GM21529 (cell line): ENCODE measurements at regions not wholly inside any gene's neighbourhood (a gene's known extent, or its start where the extent isn't known, plus 50 kb on each side); places are given as distances from the start of the nearest gene placed in this dataset.
"Not testable (repeated sequence)": the region's sequence is repeated elsewhere in the genome, so short reads cannot be mapped to it uniquely, and the experiment has no call there.

Source experiments
- ATAC-seq: cut with Tn5 transposase; IDR thresholded peaks from one replicate; pipeline ENCODE4 v1.9.1; 2021; ENCODE audit not compliant: unreplicated experiment

GRCh38 chr5:71821029-71821428 lies 102.0 kb downstream of the CARTPT start:
- ATAC-seq, result no peak

- not testable (repeated sequence) for ATAC-seq
Observed at GRCh38 chr5:71822065-71822464, 103.0 kb downstream of the CARTPT start.

GRCh38 chr5:71825992-71826391 lies 106.9 kb downstream of the CARTPT start:
- ATAC-seq, result no peak

GRCh38 chr5:71828291-71829040 lies 109.4 kb downstream of the CARTPT start:
- ATAC-seq, result no peak

GRCh38 chr5:71829206-71829605 lies 110.1 kb downstream of the CARTPT start:
- no peak for ATAC-seq

- ATAC-seq, result no peak
Observed at GRCh38 chr5:71830681-71831539, 111.8 kb downstream of the CARTPT start.

- no peak for ATAC-seq
Observed at GRCh38 chr5:71832812-71833715, 114.0 kb downstream of the CARTPT start.

- ATAC-seq, result no peak
Observed at GRCh38 chr5:71834601-71835000, 115.5 kb downstream of the CARTPT start.

GRCh38 chr5:71836084-71836483 lies 117.0 kb downstream of the CARTPT start:
- no peak for ATAC-seq

GRCh38 chr5:71836559-71837112 lies 117.6 kb downstream of the CARTPT start:
- no peak for ATAC-seq

GRCh38 chr5:71838286-71838685 lies 119.2 kb downstream of the CARTPT start:
- ATAC-seq, result no peak

- no peak for ATAC-seq
Observed at GRCh38 chr5:71839096-71839884, 120.2 kb downstream of the CARTPT start.

- ATAC-seq, result no peak
Observed at GRCh38 chr5:71841107-71841506, 122.0 kb downstream of the CARTPT start.

GRCh38 chr5:71843111-71843510 lies 124.0 kb downstream of the CARTPT start:
- no peak for ATAC-seq

- no peak for ATAC-seq
Observed at GRCh38 chr5:71844862-71845261, 125.8 kb downstream of the CARTPT start.

GRCh38 chr5:71859515-71859914 lies 140.4 kb downstream of the CARTPT start:
- no peak for ATAC-seq

- ATAC-seq, result no peak
Observed at GRCh38 chr5:71860048-71860447, 141.0 kb downstream of the CARTPT start.

- no peak for ATAC-seq
Observed at GRCh38 chr5:71861682-71862081, 142.6 kb downstream of the CARTPT start.

GRCh38 chr5:71862087-71862486 lies 143.0 kb downstream of the CARTPT start:
- no peak for ATAC-seq

GRCh38 chr5:71862507-71863060 lies 143.5 kb downstream of the CARTPT start:
- ATAC-seq, result no peak
